Neural progenitor cell (in vitro differentiated cells): ENCODE measurements at regions not wholly inside any gene's neighbourhood (a gene's known extent, or its start where the extent isn't known, plus 50 kb on each side); places are given as distances from the start of the nearest gene placed in this dataset.

ENCODE experiments used
- DNase-seq: peaks from one replicate; pipeline ENCODE4 v3.0.0-alpha.2; 2016; ENCODE audit warnings: low spot score
- H2AFZ ChIP-seq: fragments of 200-600 bp; sonication (generic); replicated peaks from 2 replicates; pipeline ENCODE4 v1.6.1; 2016; ENCODE audit warnings: antibody characterized with exemption
- H3F3A ChIP-seq: fragments of 200-600 bp; sonication (generic); 2 replicates; pipeline ENCODE4 v1.6.1; 2016; ENCODE audit warnings: antibody characterized with exemption, low read depth
- H3K27ac ChIP-seq: fragments of 200-600 bp; sonication (generic); 2 replicates; pipeline ENCODE4 v1.5.1; 2016; ENCODE audit warnings: mild to moderate bottlenecking
- H3K27me3 ChIP-seq: fragments of 200-600 bp; sonication (generic); 2 replicates; pipeline ENCODE4 v1.6.1; 2016; ENCODE audit warnings: mild to moderate bottlenecking, moderate library complexity
- H3K36me3 ChIP-seq: fragments of 200-600 bp; sonication (generic); 2 replicates; pipeline ENCODE4 v1.5.1; 2016
- H3K4me1 ChIP-seq: fragments of 200-600 bp; sonication (generic); 2 replicates; pipeline ENCODE4 v1.6.1; 2016; ENCODE audit warnings: mixed run types
- H3K4me2 ChIP-seq: fragments of 200-600 bp; sonication (generic); 2 replicates; pipeline ENCODE4 v1.6.1; 2016
- H3K4me3 ChIP-seq: fragments of 200-600 bp; sonication (generic); 2 replicates; pipeline ENCODE4 v1.5.1; 2016
- H3K79me2 ChIP-seq: fragments of 200-600 bp; sonication (generic); 2 replicates; pipeline ENCODE4 v1.6.1; 2016; ENCODE audit warnings: low read depth
- H3K9ac ChIP-seq: fragments of 200-600 bp; sonication (generic); 2 replicates; pipeline ENCODE4 v1.6.1; 2016
- H3K9me3 ChIP-seq: fragments of 200-600 bp; sonication (generic); 2 replicates; pipeline ENCODE4 v1.5.1; 2016; ENCODE audit warnings: low read depth
- H4K20me1 ChIP-seq: fragments of 200-600 bp; sonication (generic); 2 replicates; pipeline ENCODE4 v1.6.1; 2016; ENCODE audit warnings: low read depth
- H3K27ac Mint-ChIP-seq: 3 replicates; pipeline ENCODE4 v1.8.0; 2021; ENCODE audit warnings: mixed read lengths
- H3K27me3 Mint-ChIP-seq: 2 replicates; pipeline ENCODE4 v1.8.0; 2022; ENCODE audit warnings: low read depth, mild to moderate bottlenecking, inconsistent platforms, moderate library complexity, mixed read lengths; ENCODE audit not compliant: insufficient read depth
- H3K36me3 Mint-ChIP-seq: 3 replicates; pipeline ENCODE4 v1.8.0; 2021; ENCODE audit warnings: mixed read lengths
- H3K4me1 Mint-ChIP-seq: 3 replicates; pipeline ENCODE4 v1.8.0; 2021; ENCODE audit warnings: mixed read lengths
- H3K4me3 Mint-ChIP-seq: 3 replicates; pipeline ENCODE4 v1.8.0; 2021; ENCODE audit warnings: mild to moderate bottlenecking, moderate library complexity, mixed read lengths
- H3K9me3 Mint-ChIP-seq: 3 replicates; pipeline ENCODE4 v1.8.0; 2020; ENCODE audit warnings: mixed read lengths
- CTCF ChIP-seq: fragments of 200-600 bp; sonication (generic); IDR thresholded peaks from 2 replicates; pipeline ENCODE4 v1.5.1; 2017; ENCODE audit warnings: antibody characterized with exemption, mild to moderate bottlenecking
- EZH2 ChIP-seq: fragments of 200-600 bp; sonication (generic); IDR thresholded peaks from 2 replicates; pipeline ENCODE4 v1.6.1; 2017; ENCODE audit warnings: antibody characterized with exemption, mild to moderate bottlenecking, moderate library complexity
- EZH2phosphoT487 ChIP-seq: fragments of 200-600 bp; sonication (generic); IDR thresholded peaks from 2 replicates; pipeline ENCODE4 v1.6.1; 2017; ENCODE audit warnings: antibody characterized with exemption

DNA sequence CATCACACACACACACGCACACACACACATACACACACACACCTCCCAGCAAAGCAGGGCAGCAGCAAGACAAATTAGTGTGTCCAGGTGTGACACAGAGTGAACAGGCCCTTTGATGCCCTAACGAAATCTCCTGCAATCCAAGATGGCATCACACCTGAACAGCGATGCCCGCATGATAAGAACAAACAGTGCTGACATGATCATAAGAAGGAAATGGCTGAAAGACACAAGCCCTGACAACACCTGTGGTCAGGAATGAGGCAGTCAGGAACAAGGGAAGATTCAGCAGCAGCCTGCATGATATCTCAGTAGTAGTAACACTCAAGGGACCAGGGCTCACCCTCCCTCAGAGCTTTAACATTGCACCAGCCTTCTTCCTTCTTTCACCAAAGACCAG lies 156.9 kb downstream of the FAXC start:
- H3F3A ChIP-seq, result no peaks in the 10 kb centered on the region
- H2AFZ ChIP-seq, result no peak overlapping the region
- H3K4me1 Mint-ChIP-seq, result peaks cover 6% of the 10 kb centered on the region
- DNase-seq, result no peak
- H3K4me3 Mint-ChIP-seq, result no peak overlapping the region
- no peaks in the 10 kb centered on the region for H3K79me2 ChIP-seq
- H3K9me3 ChIP-seq, result no peaks in the 10 kb centered on the region
- H3K36me3 ChIP-seq, result no peaks in the 10 kb centered on the region
- no peak overlapping the region for H3K4me2 ChIP-seq
- H3K36me3 Mint-ChIP-seq, result no peaks in the 10 kb centered on the region
- H3K9me3 Mint-ChIP-seq, result peaks cover 12% of the 10 kb centered on the region
- H4K20me1 ChIP-seq, result no peaks in the 10 kb centered on the region
- H3K4me3 ChIP-seq, result no peak overlapping the region
- H3K27ac ChIP-seq, result no peak overlapping the region
- no peak overlapping the region for H3K27ac Mint-ChIP-seq
- TF ChIP-seq EZH2phosphoT487, result no peak
- TF ChIP-seq CTCF, result no peak
- TF ChIP-seq EZH2, result no peak
- peaks cover 6% of the 10 kb centered on the region for H3K27me3 Mint-ChIP-seq
- no peak overlapping the region for H3K9ac ChIP-seq
- H3K4me1 ChIP-seq, result peaks cover 5% of the 10 kb centered on the region
- H3K27me3 ChIP-seq, result no peaks in the 10 kb centered on the region

DNA sequence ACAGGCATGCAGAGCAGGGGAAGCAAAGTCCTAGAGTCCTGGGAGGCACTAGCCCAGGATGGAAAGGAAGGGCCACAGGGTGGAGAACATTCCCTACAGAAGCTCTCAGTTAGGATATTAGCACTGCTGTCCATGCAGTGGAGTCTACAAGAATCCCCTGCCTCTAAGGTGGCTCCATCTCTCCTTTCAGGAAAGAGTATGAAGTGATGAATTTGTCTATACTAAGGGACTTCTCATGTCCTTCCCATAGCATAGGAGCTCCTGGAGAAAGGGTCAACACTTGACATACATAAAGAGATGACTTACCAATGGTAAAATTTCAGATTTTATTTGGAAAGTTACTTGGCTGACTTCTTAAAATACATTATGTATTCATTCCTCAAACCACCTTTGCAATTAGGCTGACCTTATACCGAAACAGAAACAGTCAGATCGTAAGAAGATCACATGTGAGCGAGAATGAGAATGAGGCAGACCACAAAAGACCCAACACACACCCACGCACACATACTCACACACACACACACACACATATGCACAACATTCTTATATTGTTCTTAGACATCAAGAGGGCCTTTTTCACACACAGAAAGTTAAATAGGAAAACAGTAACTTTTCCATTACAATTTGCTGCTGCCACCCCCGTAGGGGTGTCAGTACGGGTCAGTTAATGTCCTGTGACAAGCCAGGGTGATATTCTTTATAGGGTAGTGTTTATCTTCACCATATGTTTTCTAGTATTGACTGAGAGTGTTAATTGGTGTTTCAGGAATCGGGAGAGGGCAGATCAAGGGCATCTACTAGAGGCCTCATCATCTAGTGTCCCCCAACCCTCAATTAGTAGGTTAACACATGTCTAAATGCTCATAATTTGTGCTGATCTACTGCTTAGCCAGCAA lies 159.4 kb downstream of the FAXC start:
- Histone ChIP-seq H3K4me3 (no peak overlapping the region), H3K27me3 (no peaks in the 10 kb centered on the region), H3K9me3 (no peaks in the 10 kb centered on the region), H3K4me2 (no peak overlapping the region), H3K36me3 (no peaks in the 10 kb centered on the region), H3K27ac (no peak overlapping the region), H2AFZ (no peak overlapping the region), H3K9ac (no peak overlapping the region), H4K20me1 (no peaks in the 10 kb centered on the region), H3K4me1 (peaks cover 7% of the 10 kb centered on the region), H3F3A (no peaks in the 10 kb centered on the region), H3K79me2 (no peaks in the 10 kb centered on the region)
- peaks cover 12% of the 10 kb centered on the region for H3K9me3 Mint-ChIP-seq
- DNase-seq, result no peak
- no peaks in the 10 kb centered on the region for H3K36me3 Mint-ChIP-seq
- H3K27me3 Mint-ChIP-seq, result peaks cover 6% of the 10 kb centered on the region
- peaks cover 27% of the 10 kb centered on the region for H3K4me1 Mint-ChIP-seq
- TF ChIP-seq EZH2 (no peak), EZH2phosphoT487 (no peak), CTCF (no peak)
- H3K27ac Mint-ChIP-seq, result no peak overlapping the region
- no peak overlapping the region for H3K4me3 Mint-ChIP-seq

DNA sequence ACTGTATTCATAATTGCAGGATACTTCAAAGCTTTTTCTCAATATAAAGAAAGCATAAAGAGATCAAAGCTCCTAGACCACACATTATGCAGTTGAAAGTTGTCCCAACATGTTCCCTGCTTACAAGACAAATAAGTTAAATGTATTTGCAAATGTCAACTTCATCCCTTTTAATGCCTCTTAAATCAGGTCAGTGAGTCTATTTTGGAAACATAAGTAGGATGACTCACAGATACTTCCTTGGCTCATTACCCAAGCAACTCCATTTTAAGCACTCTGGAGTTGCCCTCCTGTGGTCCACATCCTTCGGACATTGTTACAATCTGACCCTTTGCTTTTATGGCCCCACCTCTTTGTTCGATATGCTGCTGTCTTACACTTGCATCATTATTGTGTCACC lies 162.0 kb downstream of the FAXC start:
- no peak overlapping the region for H3K9ac ChIP-seq
- no peak overlapping the region for H3K27ac ChIP-seq
- no peak for DNase-seq
- no peaks in the 10 kb centered on the region for H3K36me3 ChIP-seq
- H3K4me2 ChIP-seq, result no peak overlapping the region
- H3K27me3 Mint-ChIP-seq, result peaks cover 2% of the 10 kb centered on the region
- no peaks in the 10 kb centered on the region for H4K20me1 ChIP-seq
- H3K36me3 Mint-ChIP-seq, result no peaks in the 10 kb centered on the region
- no peak overlapping the region for H2AFZ ChIP-seq
- peaks cover 7% of the 10 kb centered on the region for H3K4me1 ChIP-seq
- H3K27me3 ChIP-seq, result no peaks in the 10 kb centered on the region
- H3F3A ChIP-seq, result no peaks in the 10 kb centered on the region
- H3K4me1 Mint-ChIP-seq, result peaks cover 34% of the 10 kb centered on the region
- peaks cover 2% of the 10 kb centered on the region for H3K9me3 Mint-ChIP-seq
- H3K79me2 ChIP-seq, result no peaks in the 10 kb centered on the region
- TF ChIP-seq EZH2, result no peak
- TF ChIP-seq EZH2phosphoT487, result no peak
- TF ChIP-seq CTCF, result no peak
- no peak overlapping the region for H3K4me3 Mint-ChIP-seq
- H3K27ac Mint-ChIP-seq, result no peak overlapping the region
- H3K9me3 ChIP-seq, result no peaks in the 10 kb centered on the region
- H3K4me3 ChIP-seq, result no peak overlapping the region
